NCI-H187 treated with DMSO at 0.1 percent for 48 hours (cell line): ENCODE measurements at regions not wholly inside any gene's neighbourhood (a gene's known extent, or its start where the extent isn't known, plus 50 kb on each side); places are given as distances from the start of the nearest gene placed in this dataset.

Experiments used
- DNase-seq: peaks from one replicate; lab custom pipeline; 2025; lab: John Stamatoyannopoulos, UW

DNA sequence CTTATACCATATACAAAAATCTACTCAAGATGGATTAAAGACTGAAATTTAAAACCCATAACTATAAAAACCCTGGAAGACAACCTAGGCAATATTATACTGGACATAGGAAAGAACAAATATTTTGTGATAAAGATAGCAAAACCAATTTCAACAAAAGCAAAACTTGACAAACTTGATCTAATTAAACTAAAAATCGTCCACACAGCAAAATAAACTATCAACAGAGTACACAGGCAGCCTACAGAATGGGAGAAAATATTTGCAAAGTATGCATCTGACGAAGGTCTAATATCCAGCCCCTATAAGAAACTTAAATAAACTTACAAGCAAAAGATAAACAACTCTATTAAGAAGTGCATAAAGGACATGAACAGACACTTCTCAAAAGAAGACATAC lies 240.1 kb downstream of the HGF start:
- DNase-seq, result no peak

DNA sequence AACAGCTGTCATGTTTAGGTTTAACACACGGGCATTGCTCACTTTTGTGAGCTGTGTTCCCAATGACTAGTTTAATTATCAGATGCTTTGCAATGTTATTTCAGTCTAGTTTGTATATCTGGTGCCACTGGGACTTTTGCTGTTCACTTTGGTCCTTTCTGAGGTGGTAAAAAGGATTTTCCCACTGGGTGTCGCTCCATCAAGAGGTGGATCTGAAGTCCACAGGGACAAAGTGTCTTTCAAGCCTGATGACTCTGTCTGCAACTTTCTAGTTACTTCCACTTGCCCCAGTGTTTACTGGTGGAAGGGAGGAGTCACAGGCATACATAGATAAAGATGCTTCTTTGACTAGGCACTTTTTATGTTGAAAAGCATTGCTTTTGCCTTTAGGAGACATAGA lies 242.2 kb downstream of the HGF start:
- DNase-seq, result no peak

DNA sequence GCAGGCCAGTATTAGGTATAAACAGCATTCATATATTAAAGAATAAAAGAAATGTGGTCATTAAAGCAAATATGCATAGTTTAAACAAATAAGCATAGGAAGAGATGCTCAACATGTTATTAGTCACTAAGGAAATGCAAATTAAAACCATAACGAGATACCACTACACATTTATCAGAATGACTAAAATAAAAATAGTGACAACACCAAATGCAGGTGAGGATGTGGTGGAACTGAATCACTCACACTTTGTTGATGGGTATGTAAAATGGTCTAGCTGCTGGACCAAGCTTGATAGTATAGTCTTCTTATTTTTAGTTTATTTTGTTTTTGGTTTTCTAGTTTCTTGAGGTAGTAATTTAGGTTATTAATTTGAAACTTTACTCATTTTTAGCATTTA lies 242.9 kb downstream of the HGF start:
- DNase-seq, result no peak

DNA sequence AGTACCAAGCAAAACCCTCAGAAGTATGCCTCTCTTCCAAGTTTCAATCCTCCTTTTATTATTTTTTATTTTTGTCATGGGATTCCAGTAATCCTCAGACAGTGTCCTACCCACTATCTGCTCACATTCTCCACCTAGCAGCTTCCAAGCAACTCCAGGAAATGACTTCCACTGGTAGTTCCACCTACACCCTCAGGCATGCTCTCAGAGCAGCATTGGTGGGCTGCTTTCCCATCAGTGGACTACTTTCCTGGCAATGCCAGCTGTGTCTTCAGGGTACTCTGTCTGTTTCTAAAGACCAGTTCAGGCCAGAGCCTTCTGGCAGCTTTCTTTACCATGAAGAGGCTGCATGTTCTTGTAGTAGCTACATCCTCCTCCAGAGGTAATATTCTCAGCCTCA lies 244.0 kb downstream of the HGF start:
- no peak for DNase-seq

DNA sequence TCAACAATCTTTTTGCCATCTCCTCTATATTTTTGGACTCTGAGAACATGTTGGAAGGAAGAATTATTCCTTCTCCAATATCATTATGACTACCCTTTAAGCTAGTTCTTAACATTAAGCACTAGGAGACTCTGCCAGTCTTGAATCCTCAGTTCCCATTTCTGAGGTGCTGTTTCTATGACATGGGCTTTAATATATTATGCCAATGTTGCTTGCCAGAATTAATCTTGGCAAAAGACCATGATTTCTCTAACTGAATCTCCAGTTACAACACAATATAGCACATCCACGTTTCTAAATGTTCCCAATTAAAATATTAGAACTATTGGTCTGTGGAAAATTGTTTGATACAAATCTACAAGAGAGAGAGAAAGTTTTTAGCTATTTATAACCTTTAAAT lies 250.0 kb downstream of the HGF start:
- no peak for DNase-seq

DNA sequence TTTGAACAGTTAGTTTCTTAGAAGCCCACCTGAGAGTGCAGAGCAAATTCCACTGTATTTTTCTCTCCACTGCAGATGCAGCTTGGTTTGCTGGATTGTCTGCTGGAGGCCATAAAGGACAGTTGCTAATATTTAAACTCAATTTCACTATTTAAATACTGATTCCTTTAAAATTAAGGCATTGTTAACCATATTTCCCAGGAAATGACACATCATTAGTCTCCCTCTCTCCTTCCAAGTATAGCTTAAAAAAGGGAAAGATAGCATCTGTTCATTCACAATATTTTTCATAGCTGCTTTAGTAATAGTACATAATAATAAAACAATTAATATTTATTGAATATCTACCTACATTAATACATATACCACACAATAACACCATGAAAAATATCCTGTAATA lies 252.9 kb downstream of the HGF start:
- DNase-seq, result no peak

DNA sequence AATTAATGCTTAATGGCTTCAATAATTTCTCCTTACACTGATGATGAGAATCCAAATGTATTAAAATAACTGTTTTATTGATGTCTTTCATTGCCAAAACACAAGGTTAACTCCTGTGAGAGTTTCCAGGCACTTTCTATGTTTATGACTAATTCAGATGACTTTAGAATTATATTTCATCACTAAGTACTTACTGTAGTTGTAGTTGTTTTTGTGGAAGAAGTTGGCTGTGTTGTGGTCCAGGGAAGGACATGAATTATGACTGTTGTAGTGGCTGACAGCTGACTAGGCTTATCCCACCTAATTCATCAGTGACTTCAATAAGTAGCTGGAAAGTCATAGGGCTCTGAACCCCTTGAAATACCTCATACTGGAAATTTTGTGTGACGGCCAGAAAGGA lies 254.8 kb downstream of the HGF start:
- no peak for DNase-seq

DNA sequence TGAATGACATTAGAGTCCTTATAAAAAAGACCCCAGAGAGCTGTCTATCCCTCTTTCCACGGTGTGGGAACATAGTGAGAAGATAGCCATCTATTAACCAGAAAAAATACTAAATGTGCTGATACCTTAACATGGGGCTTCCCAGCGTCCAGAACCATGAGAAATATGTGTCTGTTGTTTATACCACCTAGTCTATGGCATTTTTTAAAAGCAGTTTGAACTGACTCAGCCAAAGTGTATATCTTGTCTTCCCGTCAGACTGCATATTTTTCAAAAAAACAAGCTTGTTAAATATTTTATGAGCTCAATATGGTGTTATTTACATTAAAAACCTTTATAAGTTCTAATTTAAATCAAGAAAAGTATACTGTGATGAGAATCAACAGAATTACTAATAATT lies 255.3 kb downstream of the HGF start:
- no peak for DNase-seq

DNA sequence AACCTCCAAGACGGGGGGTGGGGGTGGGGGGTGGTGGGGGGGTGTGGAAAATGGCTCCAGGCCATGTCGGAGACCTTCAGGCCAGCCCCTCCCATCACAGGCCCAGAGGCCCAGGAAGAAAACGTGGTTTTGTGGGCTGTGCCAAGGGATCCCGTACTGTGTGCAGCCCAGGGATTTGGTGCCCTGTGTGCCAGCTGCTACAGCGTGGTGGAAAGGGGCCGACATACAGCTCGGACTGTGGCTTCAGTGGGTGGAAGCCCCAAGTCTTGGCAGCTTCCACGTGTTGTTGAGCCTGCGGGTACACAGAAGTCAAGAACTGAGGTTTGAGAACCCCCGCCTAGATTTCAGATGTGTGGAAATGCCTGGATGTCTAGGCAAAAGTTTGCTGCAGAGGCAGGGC lies 259.7 kb downstream of the HGF start:
- DNase-seq, result no peak

DNA sequence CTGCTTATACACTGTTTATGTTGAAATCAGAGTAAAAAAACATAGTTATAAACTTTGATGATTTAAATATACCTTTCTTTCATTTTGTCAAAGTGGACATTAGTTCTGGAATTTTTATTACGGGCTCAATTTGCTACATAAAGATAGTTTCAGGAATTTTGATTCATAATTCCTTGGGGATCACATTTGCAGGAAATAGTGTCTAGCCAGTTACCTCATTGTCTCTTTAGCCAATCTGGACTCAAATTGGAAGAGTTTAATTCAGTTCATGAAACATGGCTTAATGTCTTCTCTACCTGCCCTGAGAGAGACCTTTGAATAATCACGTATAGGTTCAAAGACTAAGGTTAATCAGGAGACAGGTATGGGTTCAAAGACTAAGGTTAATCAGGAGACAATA lies 262.6 kb downstream of the HGF start:
- DNase-seq, result no peak

DNA sequence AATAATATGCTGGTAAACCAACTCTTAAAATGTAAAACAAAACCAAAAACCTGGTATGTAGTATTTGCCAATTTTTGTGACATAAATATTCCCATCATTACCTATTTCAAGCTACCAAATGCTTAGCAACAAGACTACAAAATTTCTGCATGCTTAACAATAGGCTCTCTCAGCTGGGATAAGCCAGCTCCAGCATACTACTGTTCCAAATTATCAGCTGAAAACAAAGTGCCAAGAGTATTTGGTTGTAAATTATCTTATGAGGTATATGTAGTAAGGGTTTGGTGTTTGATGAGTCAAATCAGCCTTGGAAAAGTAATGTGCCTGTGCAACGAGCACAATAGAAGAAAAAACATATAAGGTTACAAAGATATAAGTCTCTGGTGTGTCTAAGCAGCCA lies 263.2 kb downstream of the HGF start:
- no peak for DNase-seq

DNA sequence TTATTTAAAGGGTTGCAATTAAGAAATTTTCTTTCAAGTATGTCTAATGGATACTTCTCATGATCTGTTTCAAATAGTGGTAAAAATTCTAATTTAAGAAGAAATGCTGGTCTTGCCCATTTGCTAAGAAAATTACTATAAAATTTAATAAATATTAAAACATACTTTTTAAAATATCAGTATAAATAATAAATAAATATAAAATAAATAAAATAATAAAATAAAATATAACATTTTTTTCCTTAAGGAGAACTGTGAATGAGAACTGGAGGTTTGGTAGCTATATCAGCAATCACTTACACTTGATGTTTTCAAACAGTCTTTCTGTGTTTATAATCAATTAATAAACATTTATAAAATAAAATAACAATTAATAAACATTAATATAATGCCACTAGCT lies 266.1 kb downstream of the HGF start:
- DNase-seq, result no peak

DNA sequence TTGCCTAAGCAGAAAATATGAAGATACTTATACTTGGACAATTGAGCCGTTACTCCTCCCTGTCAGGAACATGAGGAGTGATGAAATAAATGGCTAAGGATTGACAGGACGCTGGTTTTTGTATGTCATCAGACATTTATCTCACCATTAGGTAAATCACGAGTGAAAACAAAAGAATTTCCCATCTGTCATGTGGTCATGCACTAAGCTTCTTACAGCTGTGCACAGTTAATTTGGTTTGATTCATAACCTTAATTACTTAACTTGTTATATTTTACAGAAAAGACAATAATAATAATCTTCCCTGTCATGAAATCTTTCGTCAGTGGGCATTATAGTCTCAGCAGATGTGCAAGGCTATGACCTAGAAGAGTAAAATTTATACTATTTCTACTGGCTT lies 266.5 kb downstream of the HGF start:
- DNase-seq, result no peak

DNA sequence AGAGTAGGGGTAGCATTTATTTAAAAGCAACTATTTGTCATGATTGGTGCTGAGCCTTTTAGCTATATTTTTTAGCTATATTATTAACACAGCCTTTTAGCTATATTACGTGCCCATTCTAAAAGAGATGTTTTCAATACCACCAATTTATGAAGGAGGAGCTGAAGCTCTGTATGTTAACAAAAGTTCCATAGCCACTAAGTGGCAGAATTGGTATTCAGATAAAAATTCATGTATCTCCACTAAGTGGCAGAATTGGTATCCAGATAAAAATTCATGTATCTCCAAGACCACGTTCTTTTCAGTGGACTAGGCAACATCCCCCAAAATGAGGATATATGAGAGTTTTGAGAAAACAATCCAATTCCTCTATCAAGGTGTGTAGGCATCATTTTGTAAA lies 268.6 kb downstream of the HGF start:
- no peak for DNase-seq

DNA sequence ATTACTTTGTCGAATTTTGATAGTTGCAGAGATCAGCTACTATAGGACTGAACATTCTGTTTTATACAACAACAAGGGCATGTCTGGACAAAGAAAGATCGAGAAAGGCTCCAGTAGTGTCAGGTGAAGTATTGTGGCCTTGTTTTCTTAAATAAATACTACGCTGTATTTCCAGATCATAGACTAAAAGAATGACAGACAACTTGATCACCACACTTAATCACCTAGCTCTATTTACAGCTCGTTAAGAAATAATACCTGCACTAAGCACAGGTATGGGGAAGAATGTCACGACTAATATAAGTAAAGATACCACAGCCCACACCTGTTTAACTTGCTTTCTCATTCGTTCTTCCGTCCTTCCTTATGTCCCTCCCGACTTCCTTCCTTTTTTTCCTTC lies 269.2 kb downstream of the HGF start:
- no peak for DNase-seq

DNA sequence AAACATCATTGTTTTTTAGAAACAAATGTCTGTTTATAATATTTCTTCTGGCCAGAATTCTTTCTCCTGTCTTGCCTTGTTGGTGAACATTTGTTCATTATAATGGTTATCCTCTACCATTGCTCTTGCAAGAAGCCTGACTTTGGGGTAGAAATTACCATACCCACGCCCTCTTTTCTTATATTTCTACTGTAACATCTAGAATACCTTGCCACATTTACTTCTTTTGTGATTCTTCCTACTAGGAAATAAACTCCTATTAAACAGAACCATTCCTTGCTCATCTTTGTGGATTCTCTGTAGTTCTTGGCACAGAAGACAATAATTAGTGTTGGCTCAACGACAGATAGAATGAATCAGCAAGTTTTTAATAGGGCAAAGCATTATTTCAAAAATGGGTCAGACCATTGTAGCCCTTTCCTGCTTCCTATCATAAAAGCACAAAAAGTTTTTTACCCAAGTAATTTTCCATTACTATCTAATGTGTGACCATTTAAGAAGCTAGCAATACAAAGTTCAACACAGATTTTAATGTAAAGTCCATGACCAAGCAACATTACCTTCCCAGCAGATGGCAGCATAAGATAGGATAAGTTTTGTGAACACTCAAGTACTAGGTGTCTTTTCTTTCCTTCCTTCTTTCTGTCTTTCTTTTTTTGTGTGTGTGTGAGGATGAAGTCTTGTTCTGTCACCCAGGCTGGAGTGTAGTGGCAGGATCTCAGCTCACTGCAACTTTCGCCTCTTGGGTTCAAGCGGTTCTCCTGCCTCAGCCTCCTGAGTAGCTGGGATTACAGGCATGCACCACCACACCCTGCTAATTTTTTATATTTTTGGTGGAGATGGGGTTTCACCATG lies 270.4 kb downstream of the HGF start:
- peak; percentile 67 for DNase-seq

DNA sequence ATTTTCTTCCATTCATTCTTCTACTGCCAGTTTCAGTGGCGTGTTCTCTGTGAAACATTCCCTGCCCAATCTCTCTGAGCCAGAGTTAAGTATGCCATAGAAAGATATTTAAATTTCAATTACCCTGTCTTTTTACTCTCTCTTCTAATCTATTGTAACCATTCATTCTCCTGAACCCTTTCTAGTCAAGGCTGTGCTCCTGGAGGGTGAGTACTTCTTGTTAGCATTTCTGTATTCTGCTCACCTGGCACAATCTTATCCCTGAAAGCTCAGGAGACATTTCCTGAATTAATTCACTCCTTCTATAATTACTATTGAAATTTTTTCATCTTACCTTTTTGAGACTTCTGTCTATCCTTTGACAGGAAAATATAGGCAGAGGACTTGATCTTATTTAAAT lies 271.7 kb downstream of the HGF start:
- DNase-seq, result no peak

DNA sequence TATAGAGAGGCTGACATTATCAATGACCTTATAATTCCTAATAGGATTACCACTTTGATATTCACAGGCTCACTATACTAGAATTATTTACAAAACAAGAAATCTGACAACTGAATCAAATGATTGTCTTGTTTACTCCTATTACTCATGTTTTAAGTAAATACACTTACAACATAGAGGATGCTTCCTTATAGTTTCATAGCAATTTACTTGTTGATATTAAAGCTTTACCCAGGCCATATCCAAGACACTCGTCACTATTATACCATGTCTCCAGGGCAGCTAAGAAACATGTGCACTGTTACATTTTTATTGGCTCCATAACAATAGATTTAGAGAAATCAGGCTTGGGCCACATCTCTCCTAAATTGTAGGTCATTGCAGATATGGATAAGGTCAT lies 276.9 kb downstream of the HGF start:
- DNase-seq, result no peak

DNA sequence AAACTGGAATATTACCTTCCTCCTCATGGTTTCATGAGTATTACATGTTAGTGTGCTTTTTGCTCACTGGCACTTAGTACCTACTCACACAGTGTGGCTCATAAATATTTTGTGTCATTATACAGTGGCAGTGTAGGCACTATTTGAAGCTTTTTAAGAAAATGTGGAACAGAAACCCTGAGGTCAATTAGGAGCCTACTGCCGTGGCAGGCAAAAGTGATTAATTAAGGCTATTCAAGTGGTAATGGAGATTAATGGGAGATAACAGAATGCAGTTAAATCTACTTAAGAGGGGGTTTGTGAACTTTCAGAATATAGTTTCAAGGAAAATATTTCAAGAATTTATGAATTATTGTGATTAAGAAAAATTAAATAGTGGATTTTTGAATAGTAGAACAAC lies 277.6 kb downstream of the HGF start:
- DNase-seq, result no peak

DNA sequence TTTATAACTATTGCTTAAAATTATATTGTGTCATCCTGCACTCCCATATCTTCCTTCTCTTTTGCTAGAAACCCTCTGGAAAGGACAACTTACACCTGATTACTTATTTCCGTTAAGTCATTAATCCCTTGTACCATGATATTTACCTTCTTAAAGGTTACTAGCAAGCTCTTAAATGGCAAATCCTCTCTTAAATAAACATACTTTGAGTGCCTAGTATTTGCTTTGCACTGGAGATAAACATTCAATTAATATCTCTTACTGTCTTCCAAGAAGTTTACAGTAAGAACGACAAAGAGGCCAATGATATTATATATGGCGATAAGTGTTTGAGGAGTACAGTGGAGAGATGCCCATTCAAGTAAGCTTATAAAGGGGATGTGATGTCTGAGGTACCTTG lies 278.3 kb downstream of the HGF start:
- DNase-seq, result no peak

DNA sequence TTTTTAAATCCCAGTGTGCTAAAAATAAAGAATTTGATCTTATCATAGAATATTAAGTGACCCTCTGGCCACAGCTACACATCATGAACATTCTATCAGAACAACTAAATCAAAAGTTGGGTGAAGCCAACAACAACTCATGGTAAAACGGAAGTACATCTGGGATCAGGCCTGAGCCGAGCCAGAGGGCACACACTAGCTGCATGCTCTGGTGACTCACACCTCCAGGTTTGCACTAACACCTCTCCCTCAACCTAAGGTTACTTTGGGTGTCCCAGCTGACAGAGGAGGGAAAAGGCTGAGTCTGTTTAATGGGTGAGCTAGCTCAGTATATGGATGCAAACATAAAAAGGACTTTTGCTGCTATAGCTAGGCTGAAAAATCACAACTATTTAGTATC lies 281.6 kb downstream of the HGF start:
- no peak for DNase-seq

DNA sequence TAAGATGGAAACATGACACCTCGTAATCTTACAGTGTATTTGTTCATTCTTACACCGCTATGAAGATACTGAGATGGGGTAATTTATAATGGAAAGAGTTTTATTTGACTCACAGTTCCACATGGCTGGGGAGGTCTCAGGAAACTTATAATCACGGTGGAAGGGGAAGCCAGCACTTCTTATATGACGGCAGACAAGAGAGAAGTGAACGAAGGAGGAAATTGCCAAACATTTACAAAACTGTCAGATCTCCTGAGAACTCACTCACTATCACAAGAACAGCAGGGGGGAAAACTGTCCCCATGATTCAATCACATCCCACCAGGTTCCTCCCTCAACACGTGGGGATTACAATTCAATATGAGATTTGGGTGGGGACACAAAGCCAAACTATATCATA lies 282.3 kb downstream of the HGF start:
- DNase-seq, result no peak

DNA sequence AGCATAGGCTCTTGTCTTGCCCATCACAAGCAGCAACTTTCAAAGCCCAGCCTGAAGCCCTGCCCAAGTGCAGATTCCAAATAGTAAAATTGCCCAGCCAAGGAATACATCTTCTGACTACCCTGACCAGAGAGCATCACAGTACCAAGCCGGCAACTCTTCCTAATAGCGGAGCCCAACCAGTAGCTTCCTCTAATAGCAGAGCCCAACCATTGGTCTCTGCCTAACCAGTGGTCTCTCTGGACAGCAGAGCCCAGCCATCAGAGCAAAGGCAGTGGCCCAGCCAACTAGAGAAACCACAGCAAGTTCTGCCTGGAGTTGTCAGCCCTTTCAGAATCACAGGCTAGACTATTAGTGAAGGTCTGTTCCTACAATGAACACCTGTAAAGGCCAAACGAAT lies 285.6 kb downstream of the HGF start:
- DNase-seq, result no peak

DNA sequence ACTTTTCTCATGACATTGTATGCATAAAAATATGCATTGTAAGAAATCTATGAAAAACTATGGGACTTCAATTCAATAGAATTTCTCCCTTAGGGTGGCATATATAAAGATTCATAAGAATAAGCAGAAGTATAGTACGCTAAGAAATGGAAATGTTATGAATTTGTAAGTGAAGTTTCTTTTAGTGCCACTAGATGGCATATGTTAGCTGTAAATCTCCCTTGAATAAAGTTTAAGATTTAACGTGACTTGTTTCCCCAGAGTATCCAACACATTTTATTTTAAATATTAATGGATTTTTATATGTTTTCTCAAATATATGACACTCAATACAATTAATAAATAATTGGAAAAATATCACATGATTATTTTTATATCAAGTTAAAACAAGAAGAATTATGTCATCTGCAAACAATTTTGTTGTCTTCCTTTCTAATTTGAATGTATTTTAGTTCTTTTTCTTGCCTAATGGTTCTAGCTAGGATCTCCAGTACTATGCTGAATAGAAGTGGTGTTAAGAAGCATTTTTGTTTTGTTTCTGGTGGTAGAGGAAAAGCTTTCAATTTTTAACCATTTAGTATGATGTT lies 287.2 kb downstream of the HGF start:
- DNase-seq, result no peak
